CD14-positive monocyte (primary cell): ENCODE measurements at regions not wholly inside any gene's neighbourhood (a gene's known extent, or its start where the extent isn't known, plus 50 kb on each side); places are given as distances from the start of the nearest gene placed in this dataset.

Source experiments
- DNase-seq, 3 donors: peaks; one replicate each; pipeline ENCODE4 v3.0.0-alpha.2; 2011 to 2022
- H2AFZ ChIP-seq: 2 replicates; pipeline ENCODE4 v1.6.0; 2012; ENCODE audit warnings: mild to moderate bottlenecking, low read depth, low read length, inconsistent platforms; ENCODE audit not compliant: insufficient read depth, poor library complexity, severe bottlenecking
- H3K27ac ChIP-seq, 2 donors: 1 replicate in 1 of 2; 2 replicates in 1 of 2; pipeline ENCODE4 v1.5.1; 2012 to 2013; ENCODE audit warnings: low read length in 2 of 2, control low read depth in 1 of 2, inconsistent platforms in 1 of 2, low read depth in 1 of 2, mild to moderate bottlenecking in 1 of 2
- H3K27me3 ChIP-seq, 2 donors: one replicate each; pipeline versions ENCODE4 v1.6.0 to v1.6.1; 2011 to 2013; ENCODE audit warnings: low read length in 2 of 2; ENCODE audit not compliant: control insufficient read depth in 2 of 2, insufficient read depth in 2 of 2
- H3K36me3 ChIP-seq, 2 donors: replicated peaks in 1 of 2; 1 replicate in 1 of 2; 2 replicates in 1 of 2; pipeline versions ENCODE4 v1.5.1 to v1.6.1; 2012 to 2013; ENCODE audit warnings: low read length in 2 of 2, control low read depth in 1 of 2, inconsistent platforms in 1 of 2, mild to moderate bottlenecking in 1 of 2; ENCODE audit not compliant: insufficient read depth in 2 of 2, control insufficient read depth in 1 of 2
- H3K4me1 ChIP-seq, 2 donors: 1 replicate in 1 of 2; 2 replicates in 1 of 2; pipeline versions ENCODE4 v1.5.1 to v1.6.1; 2012 to 2013; ENCODE audit warnings: low read length in 2 of 2, control low read depth in 1 of 2, inconsistent platforms in 1 of 2, mild to moderate bottlenecking in 1 of 2, moderate library complexity in 1 of 2; ENCODE audit not compliant: insufficient read depth in 2 of 2, control insufficient read depth in 1 of 2
- H3K4me2 ChIP-seq: replicated peaks from 2 replicates; pipeline ENCODE3; 2012; ENCODE audit warnings: low read length, moderate library complexity, mild to moderate bottlenecking; ENCODE audit not compliant: poor library complexity, severe bottlenecking; ENCODE audit errors: extremely low read depth
- H3K4me3 ChIP-seq, 3 experiments: fragments of 200-600 bp in 1 of 3; sonication (generic) in 1 of 3; replicated peaks in 1 of 3; 1 replicate in 2 of 3; 2 replicates in 1 of 3; pipeline ENCODE4 v1.5.1; 2011 to 2013; ENCODE audit warnings: low read length in 3 of 3, mild to moderate bottlenecking in 3 of 3, control low read depth in 2 of 3, low read depth in 2 of 3, inconsistent platforms in 1 of 3, moderate library complexity in 1 of 3
- H3K79me2 ChIP-seq: 2 replicates; pipeline ENCODE4 v1.6.0; 2012; ENCODE audit warnings: mild to moderate bottlenecking, control low read depth, inconsistent platforms, low read length, moderate library complexity; ENCODE audit not compliant: insufficient read depth
- H3K9ac ChIP-seq: 2 replicates; pipeline ENCODE4 v1.6.0; 2017; ENCODE audit warnings: low read length, mild to moderate bottlenecking; ENCODE audit not compliant: insufficient read depth, poor library complexity, severe bottlenecking
- H3K9me3 ChIP-seq, 2 donors: replicated peaks in 1 of 2; 1 replicate in 1 of 2; 2 replicates in 1 of 2; pipeline versions ENCODE4 v1.5.1 to v1.6.1; 2012 to 2013; ENCODE audit warnings: low read length in 2 of 2, control low read depth in 1 of 2; ENCODE audit not compliant: control insufficient read depth in 1 of 2, insufficient read depth in 1 of 2
- H4K20me1 ChIP-seq: 2 replicates; pipeline ENCODE4 v1.6.0; 2012; ENCODE audit warnings: mild to moderate bottlenecking, low read length, control low read depth, moderate library complexity; ENCODE audit not compliant: insufficient read depth
- H3K27ac Mint-ChIP-seq, 7 donors: one replicate each; pipeline ENCODE4 v1.8.0; 2020; ENCODE audit warnings: mild to moderate bottlenecking in 7 of 7, mixed read lengths in 7 of 7, moderate library complexity in 6 of 7, inconsistent platforms in 2 of 7
- H3K27me3 Mint-ChIP-seq, 3 donors: one replicate each; pipeline ENCODE4 v1.8.0; 2021 to 2022; ENCODE audit warnings: low read depth in 3 of 3, mild to moderate bottlenecking in 3 of 3, mixed read lengths in 3 of 3, moderate library complexity in 3 of 3, inconsistent platforms in 1 of 3
- H3K36me3 Mint-ChIP-seq, 2 donors: one replicate each; pipeline ENCODE4 v1.8.0; 2020; ENCODE audit warnings: mixed read lengths in 2 of 2, inconsistent platforms in 1 of 2, mild to moderate bottlenecking in 1 of 2
- H3K4me1 Mint-ChIP-seq: one replicate; pipeline ENCODE4 v1.8.0; 2020; ENCODE audit warnings: mild to moderate bottlenecking, mixed read lengths
- H3K4me3 Mint-ChIP-seq, 2 donors: one replicate each; pipeline ENCODE4 v1.8.0; 2020; ENCODE audit warnings: mild to moderate bottlenecking in 2 of 2, mixed read lengths in 2 of 2, moderate library complexity in 1 of 2
- H3K9me3 Mint-ChIP-seq, 7 donors: one replicate each; pipeline ENCODE4 v1.8.0; 2020 to 2022; ENCODE audit warnings: mixed read lengths in 7 of 7, mild to moderate bottlenecking in 6 of 7, moderate library complexity in 6 of 7, inconsistent platforms in 2 of 7
- CTCF ChIP-seq: fragments of 200-600 bp; IDR thresholded peaks from one replicate; pipeline ENCODE4 v1.8.0; 2022; ENCODE audit warnings: antibody characterized with exemption, mild to moderate bottlenecking
- whole genome bisulfite sequencing: methylation state at CpG from one replicate; pipeline ENCODE4 v1.1.5; 2013; ENCODE audit warnings: missing lambda C conversion rate; ENCODE audit not compliant: insufficient coverage; 5-methylcytosine and 5-hydroxymethylcytosine counted together
- intact Hi-C, 2 donors: fragments of 100-400 bp; cut with micrococcal nuclease; formaldehyde crosslinking; loops; one replicate each; pipeline versions ENCODE4 v1.15.0 to v1.15.1; 2023

GRCh38 chr13:91105270-91105669 is 242.2 kb upstream of the MIR17HG start:
- no peaks in the 10 kb centered on the region for H3K4me1 ChIP-seq
- no peak for DNase-seq
- no peaks in the 10 kb centered on the region for H3K27me3 ChIP-seq
- peaks cover 0 to 5% of the 10 kb centered on the region in 2 donors for H3K9me3 ChIP-seq
- Mint-ChIP-seq H3K4me1 (no peaks in the 10 kb centered on the region), H3K9me3 (peaks cover 0 to 7% (median 2%) of the 10 kb centered on the region in 7 donors), H3K4me3 (no peak overlapping the region), H3K36me3 (no peaks in the 10 kb centered on the region), H3K27me3 (no peaks in the 10 kb centered on the region), H3K27ac (no peak overlapping the region)
- WGBS = no CpG with 5 or more reads among the region's 3 CpGs
- H3K4me2 ChIP-seq = no peak overlapping the region
- no peaks in the 10 kb centered on the region for H3K79me2 ChIP-seq
- no peaks in the 10 kb centered on the region for H4K20me1 ChIP-seq
- no peak for TF ChIP-seq CTCF
- no peaks in the 10 kb centered on the region for H3K36me3 ChIP-seq
- H3K4me3 ChIP-seq = no peak overlapping the region
- H3K27ac ChIP-seq = no peak overlapping the region
- intact Hi-C loops = no loop called here
- H3K9ac ChIP-seq = no peak overlapping the region
- H2AFZ ChIP-seq = no peak overlapping the region

DNA sequence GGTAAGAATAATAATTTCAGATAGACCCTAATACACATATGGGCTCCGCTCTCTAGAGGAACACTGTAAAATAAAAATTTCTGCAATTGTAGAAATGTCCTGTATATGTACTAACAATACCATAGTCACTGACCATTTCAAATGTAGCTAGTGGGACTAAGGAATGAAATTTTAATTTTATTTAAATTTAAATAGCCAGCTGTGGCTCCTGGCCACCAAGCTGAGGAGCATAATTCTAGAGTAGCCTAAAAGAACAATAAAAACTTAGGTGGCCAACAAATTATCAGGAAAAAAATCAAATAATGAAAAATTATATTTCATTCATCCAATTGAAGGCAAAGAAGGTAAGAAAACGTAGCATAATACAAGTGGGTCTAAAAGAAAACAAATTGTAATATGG is 240.9 kb upstream of the MIR17HG start:
- Histone ChIP-seq H3K4me2 (no peak overlapping the region), H3K36me3 (no peaks in the 10 kb centered on the region), H3K9me3 (peaks cover 0 to 5% of the 10 kb centered on the region in 2 donors), H3K4me1 (no peaks in the 10 kb centered on the region), H2AFZ (no peak overlapping the region), H4K20me1 (no peaks in the 10 kb centered on the region), H3K9ac (no peak overlapping the region), H3K79me2 (no peaks in the 10 kb centered on the region), H3K27me3 (no peaks in the 10 kb centered on the region), H3K27ac (no peak overlapping the region), H3K4me3 (no peak overlapping the region)
- H3K27me3 Mint-ChIP-seq = peaks cover 0 to 2% (median 2%) of the 10 kb centered on the region in 3 donors
- no peaks in the 10 kb centered on the region for H3K4me1 Mint-ChIP-seq
- no peak for TF ChIP-seq CTCF
- H3K9me3 Mint-ChIP-seq = peaks cover 0 to 7% (median 2%) of the 10 kb centered on the region in 7 donors
- H3K4me3 Mint-ChIP-seq = no peak overlapping the region
- DNase-seq = no peak
- no peaks in the 10 kb centered on the region for H3K36me3 Mint-ChIP-seq
- no CpG with 5 or more reads among the region's 2 CpGs for WGBS
- intact Hi-C loops = no loop called here
- no peak overlapping the region for H3K27ac Mint-ChIP-seq
